ENCODE measurements at regions not wholly inside any gene's neighbourhood (a gene's known extent, or its start where the extent isn't known, plus 50 kb on each side); places are given as distances from the start of the nearest gene placed in this dataset.

DNA sequence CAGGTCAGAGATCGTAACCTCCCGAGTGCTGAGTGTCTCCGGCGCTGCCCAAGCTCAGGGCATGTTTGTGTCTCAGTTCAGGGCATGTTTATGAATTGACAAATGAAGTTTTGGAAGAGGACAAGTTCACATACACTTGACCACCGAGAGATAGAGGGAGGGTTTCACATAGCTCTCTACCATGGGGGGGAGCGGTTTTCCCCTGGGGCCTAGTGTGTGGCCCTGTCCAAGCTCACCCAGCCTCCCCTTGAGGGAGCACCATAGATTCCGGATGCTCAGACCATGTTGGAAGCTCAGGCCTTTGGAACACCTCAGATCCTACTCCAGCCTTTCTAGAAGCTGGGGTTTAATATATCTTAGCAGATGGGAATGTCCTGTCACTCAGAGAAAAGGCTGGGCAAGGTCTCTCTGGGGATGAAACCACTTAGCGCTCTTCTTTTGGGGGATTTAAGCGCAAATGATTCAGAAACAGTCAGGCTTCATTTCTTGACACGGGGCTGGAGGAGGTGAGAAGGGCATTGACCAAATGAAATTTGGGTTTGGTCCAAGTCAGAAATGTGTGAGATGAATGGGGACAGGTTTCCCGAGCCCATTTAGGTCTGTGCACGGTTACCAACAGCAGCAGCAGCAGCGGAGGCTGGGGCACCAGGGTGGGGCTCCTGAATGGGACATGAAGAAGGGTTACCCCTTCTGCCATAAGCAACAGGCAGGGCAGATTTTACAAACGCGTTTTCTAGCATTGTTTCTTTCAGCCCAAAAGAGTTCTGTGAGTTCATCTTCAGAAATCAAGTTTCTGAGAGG, 96.6 kb downstream of the METRNL start:
- intact Hi-C loops (cut with DNase I), result no loop called here
- no peak for ATAC-seq
- DNase-seq (ENCODE audit: missing footprints), result no peak

DNA sequence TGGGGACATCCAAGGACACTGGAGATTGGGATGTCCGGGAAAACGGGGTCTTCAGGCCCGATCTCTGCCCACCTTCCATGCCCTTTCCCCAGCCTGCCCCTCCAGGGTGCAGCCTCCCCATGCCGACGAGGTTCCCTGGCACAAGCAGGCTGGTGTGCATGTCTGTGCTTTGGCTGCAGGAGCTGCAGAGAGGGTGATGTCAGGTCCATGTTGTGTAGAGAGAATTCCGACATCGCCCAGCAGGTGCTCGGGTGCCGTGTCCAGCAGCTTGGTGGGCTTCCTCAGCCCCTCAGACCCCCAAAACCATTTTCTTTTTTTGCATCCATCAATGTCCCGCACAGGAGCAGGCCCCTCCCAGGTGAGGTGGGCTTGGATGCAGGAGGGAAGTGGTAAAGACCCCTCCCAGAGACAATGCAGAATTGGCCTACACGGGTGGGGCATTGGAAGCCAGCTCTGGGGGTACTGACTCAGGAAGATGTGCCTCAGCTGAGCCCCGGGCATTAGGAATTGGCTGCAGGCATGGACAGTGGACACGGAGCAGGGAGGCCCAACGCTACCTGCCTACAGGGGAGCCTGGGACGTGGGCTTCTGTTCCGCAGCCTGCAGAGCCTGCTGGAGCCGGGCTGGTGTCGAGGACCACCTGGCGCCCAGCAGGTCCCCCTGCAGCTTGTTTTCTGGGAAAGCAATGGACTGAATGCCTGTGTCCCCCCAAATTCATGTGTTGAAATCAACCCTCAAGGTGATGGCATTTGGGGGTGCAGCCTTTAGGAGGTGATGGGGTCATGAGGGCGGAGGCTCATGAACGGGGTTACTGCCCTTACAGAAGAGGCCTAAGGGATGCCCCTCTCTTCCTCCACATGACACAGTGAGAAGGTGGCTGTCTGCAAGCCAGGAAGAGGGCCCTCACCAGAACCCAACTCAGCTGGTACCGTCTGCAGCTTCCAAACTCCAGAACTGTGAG, 97.5 kb downstream of the METRNL start:
- intact Hi-C loops (cut with DNase I), result no loop called here
- ATAC-seq (no peak), DNase-seq (ENCODE audit: missing footprints) (peak; percentile 44)

DNA sequence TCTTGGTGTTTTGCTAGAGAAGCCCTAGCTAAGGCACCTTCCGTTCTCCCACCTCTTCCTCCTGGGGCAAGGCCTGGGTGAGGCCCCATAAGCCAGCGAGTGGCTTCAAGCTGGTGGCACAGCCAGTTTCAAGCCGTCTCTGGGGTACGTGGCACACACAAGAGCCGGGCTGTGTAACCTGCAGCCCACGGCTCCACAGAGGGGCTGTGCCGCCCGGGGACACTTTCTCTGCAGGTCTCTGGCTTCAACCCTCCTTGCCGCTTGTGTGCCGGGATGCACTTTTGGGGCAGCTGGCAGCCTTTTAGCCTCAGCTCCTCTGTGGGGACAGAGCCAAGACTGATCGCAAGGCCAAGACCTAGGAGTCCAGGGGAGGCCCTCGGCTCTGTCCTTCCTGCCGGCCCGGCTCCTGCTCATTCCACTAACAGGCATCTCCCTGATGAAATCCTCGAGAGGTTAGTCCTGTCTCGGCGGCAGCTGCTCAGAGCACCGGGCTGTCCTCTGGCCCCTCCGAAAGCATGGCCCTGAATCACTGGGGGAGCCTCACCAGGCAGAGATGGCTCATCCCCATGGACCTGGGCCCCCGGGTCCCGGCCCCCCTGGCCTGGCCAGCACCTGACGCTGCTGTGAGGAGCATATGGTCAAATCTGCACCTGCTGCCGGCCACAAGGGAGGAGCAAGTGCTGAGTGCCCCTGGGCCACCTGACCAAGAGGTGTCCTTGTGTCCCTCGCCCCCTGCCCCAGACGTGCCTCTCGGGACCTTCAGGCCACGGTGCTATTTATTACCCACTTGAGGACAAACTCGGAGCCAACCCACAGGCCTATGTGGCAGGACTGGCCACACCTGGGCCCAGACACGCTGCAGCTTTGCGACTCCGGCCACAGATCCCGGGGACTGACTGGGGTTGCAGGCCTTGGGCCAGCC, 98.5 kb downstream of the METRNL start:
- ATAC-seq (no peak), DNase-seq (ENCODE audit: missing footprints) (peak; percentile 67)
- intact Hi-C loops (cut with DNase I), result no loop called here

DNA sequence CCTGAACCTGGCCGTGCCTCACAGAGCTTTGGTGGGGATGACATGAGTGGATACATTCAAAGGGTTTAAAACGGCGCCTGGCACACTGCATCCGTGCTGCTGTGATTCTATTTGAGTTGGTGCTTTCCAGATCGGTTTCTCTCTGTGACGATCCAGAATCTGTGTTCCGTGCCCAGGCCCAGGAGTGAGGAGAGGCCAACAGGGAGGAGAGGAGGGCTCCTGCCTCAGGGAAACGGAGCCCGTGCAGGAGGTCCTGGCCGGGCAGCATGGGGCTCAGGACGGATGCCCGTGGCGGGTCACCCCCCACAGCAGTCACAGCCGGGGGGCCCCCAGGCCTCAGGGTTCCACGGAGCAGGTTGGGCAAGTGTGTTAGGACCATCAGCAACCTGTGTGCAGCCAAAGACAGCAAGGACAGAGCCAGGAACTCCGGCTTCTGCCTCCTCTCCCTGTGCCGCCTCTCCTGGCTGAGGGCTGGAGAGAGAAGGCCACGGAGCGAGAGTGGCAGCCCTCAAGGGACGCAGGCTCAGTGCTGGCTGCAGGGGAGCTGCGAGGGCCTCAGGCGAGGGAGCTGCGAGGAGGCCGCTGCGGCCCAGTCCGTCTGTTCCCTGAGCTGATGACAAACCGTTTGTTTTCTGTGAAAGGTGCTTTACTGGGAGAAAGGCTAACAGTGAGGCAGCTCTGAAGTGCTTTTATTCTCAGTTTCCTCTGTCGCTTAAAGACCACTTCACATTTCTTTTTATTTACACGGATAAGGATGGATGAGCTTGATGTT, 99.3 kb downstream of the METRNL start:
- no peak for DNase-seq (ENCODE audit: missing footprints)
- ATAC-seq, result no peak
- intact Hi-C loops (cut with DNase I), result no loop called here

DNA sequence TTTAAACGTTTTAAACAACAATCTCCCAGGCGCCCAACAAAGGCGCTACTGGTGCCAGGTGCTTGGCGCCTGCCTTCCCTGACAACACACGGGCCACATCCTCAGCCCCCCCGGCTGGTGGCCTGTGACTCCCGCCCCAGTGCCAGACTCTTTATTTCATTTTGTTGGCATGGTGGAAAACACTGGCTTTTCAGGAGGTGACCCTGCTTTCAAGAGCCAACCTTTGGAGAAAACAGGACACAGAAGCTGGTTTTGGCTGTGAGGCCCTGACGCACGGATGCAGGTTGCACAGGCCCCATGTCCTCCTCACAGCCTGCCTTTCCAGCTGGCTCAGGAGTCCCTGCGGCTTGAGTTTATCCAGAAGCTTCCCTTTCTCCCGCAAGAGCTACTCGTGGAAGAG, 100.0 kb downstream of the METRNL start:
- intact Hi-C loops (cut with DNase I), result no loop called here
- peak; percentile 41 for DNase-seq (ENCODE audit: missing footprints)

DNA sequence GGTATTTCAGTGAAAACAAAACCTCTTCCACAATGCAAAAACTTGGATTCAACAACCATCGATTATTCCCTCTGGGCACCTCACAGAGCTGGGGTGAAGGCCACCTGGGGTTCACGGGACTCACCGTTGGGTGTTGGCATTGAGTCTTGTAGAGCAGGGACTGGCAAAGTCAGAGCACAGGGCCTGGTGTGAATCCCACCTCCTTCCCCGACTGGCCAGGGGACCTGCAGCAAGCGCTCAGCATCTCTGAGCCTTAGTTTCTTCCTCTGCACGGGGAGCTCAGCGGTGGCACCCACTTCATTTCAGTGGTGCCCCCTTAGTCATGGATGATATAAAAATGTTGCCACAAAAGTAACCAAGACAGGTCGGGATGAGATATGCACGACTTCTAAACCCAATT, 100.4 kb downstream of the METRNL start:
- intact Hi-C loops (cut with DNase I), result no loop called here
- no peak for DNase-seq (ENCODE audit: missing footprints)
- ATAC-seq, result no peak

More for the DNA sequence above, 100.0 kb downstream of the METRNL start:
- ATAC-seq, result no peak

DNA sequence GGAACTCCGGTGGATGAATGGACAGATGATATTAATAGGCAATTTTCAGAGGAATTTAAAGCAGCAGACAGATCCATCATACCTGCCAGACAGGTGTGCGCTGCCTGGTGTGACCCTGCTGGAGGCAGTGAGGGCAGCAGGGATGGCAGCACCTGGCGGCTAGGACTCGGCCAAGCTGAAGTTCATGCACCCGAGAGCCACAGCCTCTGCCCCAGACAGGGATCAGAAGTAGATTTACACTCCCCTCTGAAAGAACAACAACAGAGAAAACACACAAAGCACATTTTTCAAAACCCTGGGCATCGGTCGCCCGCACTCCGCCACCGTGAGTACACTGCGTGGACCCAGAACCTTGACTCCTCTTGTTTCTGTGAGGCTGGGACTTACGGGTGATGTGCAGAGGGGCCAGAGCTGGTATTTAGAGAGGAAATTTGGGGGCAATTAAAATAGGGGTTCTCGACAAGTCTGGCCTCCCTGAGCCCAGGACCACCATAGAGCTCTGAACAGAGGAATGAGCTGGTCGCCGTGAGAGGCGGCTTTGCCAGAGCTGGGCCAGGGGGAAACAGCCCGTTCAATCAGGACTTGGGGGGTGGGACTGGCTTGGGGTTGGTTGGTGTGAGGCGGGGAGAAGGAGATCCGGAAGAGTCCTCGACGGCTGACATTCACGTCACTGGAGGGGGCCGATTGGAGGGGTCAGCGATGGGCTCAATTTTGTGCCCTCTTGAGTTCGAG, 101.0 kb downstream of the METRNL start:
- intact Hi-C loops (cut with DNase I), result no loop called here
- DNase-seq (ENCODE audit: missing footprints), result peak; percentile 62

DNA sequence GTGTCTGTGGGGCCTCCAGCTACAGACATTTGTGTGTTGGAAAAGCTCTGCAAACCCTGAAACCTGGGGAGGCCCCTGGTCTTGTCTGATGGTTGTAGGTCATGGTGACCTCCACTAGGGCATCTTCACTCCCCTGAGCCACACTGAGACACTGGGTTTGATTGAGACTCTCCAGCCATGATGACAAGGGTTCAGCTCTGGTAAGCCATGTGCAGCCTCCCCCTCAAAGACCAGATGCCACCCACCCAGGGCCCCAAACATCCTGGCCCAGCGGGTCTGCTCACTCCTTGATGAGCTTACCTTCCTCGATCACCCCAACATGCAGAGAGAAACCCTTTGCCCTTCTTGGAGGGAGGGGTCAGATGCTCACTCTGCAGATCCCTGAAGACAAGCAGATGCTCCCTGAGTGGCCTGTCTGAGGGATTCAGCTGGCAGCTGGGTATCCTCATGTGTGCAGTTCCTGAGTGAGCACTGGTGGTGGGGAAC, 101.6 kb downstream of the METRNL start:
- intact Hi-C loops (cut with DNase I), result no loop called here
- DNase-seq (ENCODE audit: missing footprints) (peak; percentile 17), ATAC-seq (no peak)

More for the DNA sequence above, 101.0 kb downstream of the METRNL start:
- no peak for ATAC-seq

DNA sequence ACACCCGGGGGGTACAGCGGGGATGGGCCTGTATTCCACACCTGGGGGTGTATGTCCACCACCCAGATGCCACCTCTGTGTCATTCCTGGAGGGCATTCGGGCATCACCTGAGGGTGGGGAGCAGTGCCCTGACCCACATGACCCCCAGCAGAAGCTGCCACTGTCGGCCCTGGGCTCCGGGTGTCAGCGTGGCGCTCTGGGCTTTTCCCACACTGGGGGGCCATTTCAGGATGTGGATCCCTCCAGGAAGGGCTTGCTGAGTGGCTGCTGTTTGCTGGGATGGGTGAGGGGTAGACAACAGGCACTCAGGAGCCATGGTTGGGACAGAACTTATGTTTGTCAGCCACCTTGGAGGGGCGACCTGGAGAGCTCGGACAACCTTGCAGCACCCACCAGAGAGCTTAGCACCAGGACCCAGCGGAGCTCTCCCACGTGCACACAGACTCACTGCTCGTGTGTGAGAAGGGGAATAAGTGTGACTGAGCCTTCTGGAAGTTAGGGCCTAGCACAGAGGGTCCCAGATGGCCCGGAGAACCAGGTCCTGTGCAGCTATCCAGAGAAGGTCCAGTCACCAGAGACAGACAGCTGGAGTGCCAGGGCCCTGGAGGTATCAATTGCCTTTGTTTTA, 102.7 kb downstream of the METRNL start:
- DNase-seq (ENCODE audit: missing footprints) (peak; percentile 26), ATAC-seq (no peak)
- intact Hi-C loops (cut with DNase I), result no loop called here

DNA sequence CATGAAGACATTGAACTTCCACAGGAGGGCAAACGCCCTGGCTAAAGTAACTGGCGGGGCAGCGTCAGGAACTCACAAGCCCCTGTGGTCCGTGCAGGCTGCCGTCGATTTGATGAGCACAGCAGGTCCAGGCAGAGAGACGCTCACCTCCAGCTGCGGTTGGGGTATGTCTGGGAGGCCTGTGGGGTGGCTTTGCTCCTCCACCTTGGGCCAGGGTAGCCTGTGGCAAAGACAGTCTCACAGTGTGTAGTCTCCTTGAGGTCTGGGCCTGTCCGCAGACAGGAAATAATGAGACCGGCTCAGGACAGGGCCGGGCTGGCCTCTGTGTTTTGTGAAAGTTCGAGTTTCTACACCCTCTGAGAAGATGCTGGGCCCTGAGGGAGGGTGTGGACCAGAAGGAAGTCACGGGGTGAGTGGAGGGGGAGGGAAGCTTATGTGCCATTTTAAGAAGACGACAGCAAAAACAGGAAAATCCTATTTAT, 103.3 kb downstream of the METRNL start:
- ATAC-seq, result peak; percentile 55
- DNase-seq (ENCODE audit: missing footprints), result peak; percentile 69
- intact Hi-C loops (cut with DNase I), result no loop called here

DNA sequence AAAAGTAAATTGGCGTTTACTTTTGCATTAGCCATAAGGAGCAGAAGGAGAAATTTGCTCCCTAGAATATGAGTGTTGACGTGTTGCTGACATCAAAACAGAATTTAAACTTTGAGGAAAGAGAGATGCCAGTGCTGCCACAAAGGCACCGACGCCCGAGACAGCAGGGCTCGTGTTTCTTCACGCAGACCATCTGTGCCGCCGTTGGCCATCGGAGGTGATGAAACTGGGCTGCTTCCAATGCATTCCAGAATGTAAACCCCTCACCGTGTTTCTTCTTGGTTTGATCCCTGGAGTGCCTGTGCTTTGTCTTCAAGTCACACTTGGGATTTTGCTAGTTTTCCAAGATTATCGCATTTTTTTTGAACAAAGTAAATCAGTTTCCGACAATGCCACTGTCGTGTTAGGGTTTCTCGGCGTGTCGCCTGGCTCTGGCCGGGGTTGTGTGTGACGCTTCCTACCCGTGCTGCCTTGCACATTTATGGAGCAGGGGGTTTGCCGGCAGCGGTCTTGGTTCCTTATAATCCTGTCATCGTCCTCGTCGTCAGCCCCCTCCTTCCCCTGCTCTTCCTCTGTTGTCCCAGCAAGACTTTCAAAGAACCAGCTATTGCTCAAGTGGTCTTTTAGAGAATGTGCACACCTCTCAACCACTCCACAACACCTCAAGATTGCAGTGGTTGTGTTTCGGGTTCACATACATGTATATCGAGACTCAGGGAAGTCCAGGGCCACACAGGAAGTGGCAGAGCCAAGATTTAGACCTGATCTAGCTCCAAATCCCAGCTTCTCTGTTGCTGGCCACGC, 103.9 kb downstream of the METRNL start:
- intact Hi-C loops (cut with DNase I), result no loop called here
- DNase-seq (ENCODE audit: missing footprints), result peak; percentile 27
- ATAC-seq, result no peak

DNA sequence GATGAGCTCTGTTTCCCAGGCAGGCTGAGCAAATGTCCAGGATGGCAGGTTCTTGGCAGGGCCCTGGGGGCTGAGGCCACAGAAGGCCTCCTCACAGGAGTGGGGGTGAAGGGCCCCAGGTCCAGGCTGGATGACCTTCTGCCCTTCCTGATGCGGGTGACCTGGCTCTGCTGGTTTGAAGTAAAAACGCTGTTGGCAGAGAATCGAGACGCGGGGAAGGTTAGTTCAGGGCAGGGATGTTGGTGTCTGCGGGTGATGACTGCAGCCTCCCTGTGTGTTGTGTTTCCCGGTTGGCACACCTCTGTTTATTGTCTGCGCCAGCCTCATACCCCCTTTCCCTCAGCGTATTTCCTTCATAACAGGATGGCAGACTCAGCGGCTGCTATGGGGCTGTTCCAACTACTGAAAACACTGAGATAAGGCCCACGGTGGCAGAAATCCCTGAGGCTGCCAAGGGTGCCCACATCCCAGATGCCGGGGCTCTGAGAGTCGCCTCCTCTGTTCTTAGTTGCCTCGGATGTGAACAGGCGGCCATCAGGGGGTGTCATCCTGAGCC, 104.6 kb downstream of the METRNL start:
- peak; percentile 45 for ATAC-seq
- intact Hi-C loops (cut with DNase I), result no loop called here
- peak; percentile 23 for DNase-seq (ENCODE audit: missing footprints)

DNA sequence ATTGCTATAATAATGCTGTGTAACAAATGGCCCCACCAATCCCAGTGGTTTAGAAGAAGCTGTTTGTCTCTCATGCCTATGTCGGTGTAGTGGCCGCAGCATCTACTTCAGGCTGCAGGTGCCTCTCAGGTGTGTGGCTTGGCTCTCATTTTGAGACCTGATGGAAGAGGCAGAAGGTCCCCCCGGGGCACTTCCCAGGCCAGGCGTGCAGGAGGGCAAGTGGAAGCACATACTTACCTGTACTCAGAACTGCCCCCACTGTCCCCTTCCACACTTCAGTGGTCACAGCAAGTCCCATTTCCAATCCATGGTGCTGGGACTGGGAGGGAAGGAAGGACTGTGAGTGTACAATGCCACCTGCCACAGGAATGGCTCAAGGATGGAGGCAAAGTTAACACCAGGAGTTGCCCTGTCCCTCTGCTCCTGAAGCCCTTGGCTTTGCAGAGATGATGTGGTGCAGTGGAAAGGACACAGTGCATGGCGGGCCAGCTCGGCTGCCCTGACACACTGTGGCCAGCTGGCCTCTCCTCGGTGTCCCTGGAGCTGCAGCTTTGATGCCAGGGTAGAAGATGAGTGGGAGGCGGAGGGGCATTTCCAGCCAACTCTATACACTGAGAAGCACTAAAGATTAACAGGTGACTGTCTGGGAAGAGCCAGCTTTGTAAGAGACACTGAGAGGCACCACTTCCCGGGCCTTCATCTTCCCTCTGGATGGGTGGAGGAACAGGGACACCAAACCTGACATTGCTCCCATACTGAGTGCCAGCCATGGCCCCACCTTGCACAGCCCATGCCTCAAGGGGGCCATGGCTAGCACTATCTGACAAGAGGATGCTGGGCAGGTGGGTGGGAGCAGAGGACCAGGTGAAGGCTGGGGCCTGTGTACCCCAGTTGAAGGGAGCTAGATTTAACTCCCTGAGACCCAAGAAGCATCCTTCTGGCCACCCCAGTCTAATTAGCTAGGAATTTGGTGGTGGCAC, 105.9 kb downstream of the METRNL start:
- intact Hi-C loops (cut with DNase I), result no loop called here
- DNase-seq (ENCODE audit: missing footprints), result peak; percentile 60
- no peak for ATAC-seq

DNA sequence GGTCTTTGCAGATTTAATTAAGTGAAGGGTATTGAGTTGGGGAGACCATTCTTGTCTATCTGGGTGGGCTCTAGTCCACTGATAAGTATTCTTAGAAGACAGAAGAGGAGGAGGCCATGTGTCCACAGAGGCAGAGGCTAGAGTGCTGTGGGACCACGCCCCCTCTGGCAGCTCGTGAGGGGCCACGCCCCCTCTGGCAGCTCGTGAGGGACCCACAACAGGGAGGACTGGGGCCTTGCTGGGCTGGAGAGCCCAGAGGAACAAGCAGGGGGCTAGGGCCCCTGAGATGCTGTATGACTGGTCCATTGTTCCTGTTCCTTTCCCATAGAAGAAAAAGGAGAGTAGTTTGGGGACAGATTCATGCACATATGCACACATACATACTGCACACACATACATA, 106.8 kb downstream of the METRNL start:
- ATAC-seq (no peak), DNase-seq (ENCODE audit: missing footprints) (peak; percentile 32)
- intact Hi-C loops (cut with DNase I), result no loop called here
